Right lobe of liver (tissue), 6 donors: ENCODE measurements at regions not wholly inside any gene's neighbourhood (a gene's known extent, or its start where the extent isn't known, plus 50 kb on each side); places are given as distances from the start of the nearest gene placed in this dataset.
"Not testable (repeated sequence)": the region's sequence is repeated elsewhere in the genome, so short reads cannot be mapped to it uniquely, and the experiment has no call there.

Experiments used
- ATAC-seq, 4 donors: fragments of 200-7000 bp; cut with Tn5 transposase; one replicate each; pipeline ENCODE4 v1.9.1; 2020; ENCODE audit warnings: mild to moderate bottlenecking in 4 of 4, moderate library complexity in 4 of 4
- DNase-seq, 3 donors: peaks; one replicate each; pipeline ENCODE4 v3.0.0-alpha.2; 2020
- H3K27ac ChIP-seq, 3 donors: fragments of 200-600 bp; one replicate each; pipeline ENCODE4 v1.8.0; 2022
- H3K27me3 ChIP-seq, 2 donors: fragments of 200-600 bp; one replicate each; pipeline ENCODE4 v1.8.0; 2022
- H3K36me3 ChIP-seq, 4 donors: fragments of 200-600 bp; sonication (generic) in 1 of 4; one replicate each; pipeline versions ENCODE4 v1.5.1 to v1.8.0; 2017 to 2022; ENCODE audit warnings: control low read depth in 1 of 4
- H3K4me1 ChIP-seq, 4 donors: fragments of 200-600 bp; sonication (generic) in 1 of 4; one replicate each; pipeline versions ENCODE4 v1.5.1 to v1.8.0; 2017 to 2022; ENCODE audit warnings: control low read depth in 1 of 4
- H3K4me3 ChIP-seq, 3 donors: fragments of 200-600 bp; one replicate each; pipeline ENCODE4 v1.8.0; 2022
- H3K9me3 ChIP-seq, 4 donors: fragments of 200-600 bp; sonication (generic) in 1 of 4; one replicate each; pipeline versions ENCODE4 v1.5.1 to v1.8.0; 2017 to 2022; ENCODE audit warnings: control low read depth in 1 of 4
- CTCF ChIP-seq, 4 donors: fragments of 200-600 bp in 3 of 4; fragments of 450-650 bp in 1 of 4; IDR thresholded peaks; one replicate each; pipeline versions ENCODE4 v1.5.1 to v1.8.0; 2016 to 2022; ENCODE audit warnings: antibody characterized with exemption in 4 of 4, mild to moderate bottlenecking in 2 of 4
- POLR2A ChIP-seq: fragments of 450-650 bp; IDR thresholded peaks from one replicate; pipeline ENCODE4 v1.6.1; 2017; ENCODE audit warnings: antibody characterized with exemption, mild to moderate bottlenecking
- WGBS: methylation state at CpG from one replicate; pipeline ENCODE4 v1.1.6; 2018; ENCODE audit warnings: low coverage, low lambda C conversion rate; ENCODE audit not compliant: insufficient coverage; ENCODE audit errors: missing lambda C conversion rate; 5-methylcytosine and 5-hydroxymethylcytosine counted together
- intact Hi-C, 2 donors: fragments of 100-400 bp; cut with DNase I; formaldehyde crosslinking; loops; one replicate each; pipeline versions ENCODE4 v1.11.2 to v1.14.1; 2022
- donor health status: DM: no; HTN: yes; CAD: no.
- donor health status: DM: no; HTN: no; CAD: no.
- donor health status: DM: no; HTN: no; CAD: no.
- donor health status: DM: no; HTN: yes; CAD: no.
- donor health status: DM: no; HTN: yes; CAD: no.

DNA sequence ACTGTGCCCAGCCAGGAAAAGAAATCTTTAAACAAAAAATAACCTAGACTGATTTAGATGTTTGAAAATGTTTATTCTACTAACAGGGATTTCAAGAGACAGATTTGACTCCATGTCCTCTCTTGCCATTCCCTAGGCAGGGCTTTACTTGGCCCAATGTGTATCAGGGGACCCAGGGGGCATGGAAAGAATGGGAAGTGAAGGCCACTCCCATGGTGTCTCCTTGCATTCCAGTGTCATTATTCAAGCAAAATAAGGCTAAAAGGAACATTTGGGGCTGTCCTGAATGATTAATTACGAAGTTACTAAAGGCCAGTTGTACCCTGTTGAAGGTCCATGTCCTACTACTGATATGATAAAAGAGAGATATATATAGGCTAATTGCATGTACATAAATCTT is 151.9 kb upstream of the ATF7IP start:
- intact Hi-C loops: no loop called here
- H3K36me3 ChIP-seq: no peaks in the 10 kb centered on the region
- DNase-seq (no peak), ATAC-seq (no peak)
- 86% methylated on average over 1 of the region's 1 CpG for WGBS
- TF ChIP-seq CTCF (IDR thresholded peaks at IDR 0.05) (no peak), POLR2A (no peak)
- peaks cover 0 to 5% (median 0%) of the 10 kb centered on the region in 4 donors for H3K4me1 ChIP-seq
- no peak overlapping the region for H3K4me3 ChIP-seq
- no peaks in the 10 kb centered on the region for H3K27me3 ChIP-seq
- H3K27ac ChIP-seq: no peak overlapping the region
- H3K9me3 ChIP-seq: no peaks in the 10 kb centered on the region

DNA sequence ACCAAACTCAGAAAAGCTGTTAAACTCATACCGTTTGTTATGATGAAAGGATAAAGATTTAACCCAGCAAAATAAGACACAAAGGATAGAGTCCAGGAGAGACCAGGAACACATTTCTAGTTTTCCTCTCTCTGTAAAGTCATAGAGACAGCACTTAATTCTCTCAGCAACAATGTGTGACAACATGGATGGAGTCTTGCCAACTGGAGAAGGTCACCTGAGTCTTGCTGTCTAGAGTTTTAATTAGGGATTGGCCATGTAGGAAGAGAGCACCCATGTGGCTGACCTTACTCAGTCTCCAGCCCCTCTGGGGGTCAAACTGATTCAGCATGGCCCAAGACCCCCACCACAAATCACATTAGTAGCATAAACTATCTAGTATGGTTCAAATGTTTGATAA is 151.0 kb upstream of the ATF7IP start:
- DNase-seq (no peak), ATAC-seq (peak in 2 of 4 donors; percentile 24 to 35)
- TF ChIP-seq POLR2A: no peak
- TF ChIP-seq CTCF (IDR thresholded peaks at IDR 0.05): no peak
- no peaks in the 10 kb centered on the region for H3K27me3 ChIP-seq
- no peaks in the 10 kb centered on the region for H3K9me3 ChIP-seq
- H3K4me1 ChIP-seq: peaks cover 0 to 5% (median 0%) of the 10 kb centered on the region in 4 donors
- no peak overlapping the region for H3K27ac ChIP-seq
- WGBS: 100% methylated on average over 1 of the region's 1 CpG
- H3K36me3 ChIP-seq: no peaks in the 10 kb centered on the region
- H3K4me3 ChIP-seq: no peak overlapping the region
- intact Hi-C loops: no loop called here

- H3K9me3 ChIP-seq, DNase-seq, ATAC-seq, H3K4me1 ChIP-seq, H3K27ac ChIP-seq, H3K36me3 ChIP-seq, H3K27me3 ChIP-seq, intact Hi-C loops: not testable (repeated sequence)
- WGBS: 93% methylated on average over 7 of the region's 7 CpGs
- H3K4me3 ChIP-seq: peak overlapping the region in 1 of 3 donors; percentile 12
These were observed 149.5 kb upstream of the ATF7IP start for GRCh38 chr12:14215949-14216348.

GRCh38 chr12:14216405-14217294 is 148.8 kb upstream of the ATF7IP start:
- intact Hi-C loops: no loop called here
- H3K4me1 ChIP-seq: peaks cover 0 to 5% (median 0%) of the 10 kb centered on the region in 4 donors
- H3K9me3 ChIP-seq: no peaks in the 10 kb centered on the region
- peak overlapping the region in 1 of 3 donors; percentile 12 for H3K4me3 ChIP-seq
- DNase-seq (no peak), ATAC-seq (peak; percentile 50 to 66 (median 54))
- no peak for TF ChIP-seq POLR2A
- TF ChIP-seq CTCF (IDR thresholded peaks at IDR 0.05): no peak
- H3K27ac ChIP-seq: no peak overlapping the region
- no peaks in the 10 kb centered on the region for H3K27me3 ChIP-seq
- WGBS: 71% methylated on average over 11 of the region's 12 CpGs
- H3K36me3 ChIP-seq: no peaks in the 10 kb centered on the region

GRCh38 chr12:14219156-14219555 is 146.3 kb upstream of the ATF7IP start:
- H3K4me1 ChIP-seq: peaks cover 0 to 5% (median 0%) of the 10 kb centered on the region in 4 donors
- H3K27me3 ChIP-seq: no peaks in the 10 kb centered on the region
- ATAC-seq (no peak), DNase-seq (no peak)
- no peaks in the 10 kb centered on the region for H3K36me3 ChIP-seq
- H3K9me3 ChIP-seq: no peaks in the 10 kb centered on the region
- intact Hi-C loops: no loop called here
- TF ChIP-seq POLR2A: no peak
- no peak for TF ChIP-seq CTCF (IDR thresholded peaks at IDR 0.05)
- WGBS: 96% methylated on average over 4 of the region's 5 CpGs
- H3K4me3 ChIP-seq: no peak overlapping the region
- no peak overlapping the region for H3K27ac ChIP-seq

DNA sequence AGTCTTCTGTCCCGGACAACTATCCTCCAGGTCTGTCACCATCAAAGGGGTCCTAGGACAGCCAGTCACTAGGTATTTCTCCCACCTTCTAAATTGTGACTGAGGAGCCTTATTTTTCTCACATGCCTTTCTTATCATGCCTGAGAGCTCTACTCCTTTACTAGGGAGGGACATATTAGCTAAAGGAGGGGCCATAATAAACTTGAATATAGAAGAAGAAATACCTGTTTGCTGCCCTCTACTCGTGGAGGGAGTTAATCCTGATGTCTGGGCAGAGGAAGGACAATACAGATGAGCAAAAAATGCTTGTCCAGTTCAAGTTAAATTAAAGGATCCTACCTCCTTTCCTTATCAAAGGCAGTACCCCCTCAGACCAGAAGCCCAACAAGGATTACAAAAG is 145.8 kb upstream of the ATF7IP start:
- not testable (repeated sequence) for ATAC-seq, H3K27ac ChIP-seq
- WGBS: 42% methylated on average over 1 of the region's 2 CpGs

More for the DNA sequence above, 145.8 kb upstream of the ATF7IP start:
- DNase-seq, H3K4me1 ChIP-seq, H3K9me3 ChIP-seq, H3K4me3 ChIP-seq, H3K36me3 ChIP-seq, intact Hi-C loops, H3K27me3 ChIP-seq: not testable (repeated sequence)
